ENCODE measurements at regions not wholly inside any gene's neighbourhood (a gene's known extent, or its start where the extent isn't known, plus 50 kb on each side); places are given as distances from the start of the nearest gene placed in this dataset.

DNA sequence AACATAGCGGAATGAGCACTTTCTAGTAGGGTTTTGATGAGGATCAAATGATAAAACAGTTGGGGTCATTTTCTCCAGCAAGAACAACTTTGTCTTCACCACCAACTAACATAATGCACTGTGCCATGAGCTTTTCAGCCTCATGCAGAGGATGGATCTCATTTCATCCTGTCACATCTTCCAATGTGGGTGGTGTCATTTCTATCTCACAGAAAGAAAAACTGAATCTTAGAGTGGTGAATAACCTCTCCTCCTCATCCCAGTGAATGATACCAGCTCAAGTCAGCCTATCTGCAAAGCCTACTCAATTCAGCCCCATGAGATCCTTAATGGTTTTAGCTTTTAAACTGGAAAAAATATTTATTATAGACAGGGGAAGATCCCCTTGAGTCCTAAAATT lies 1147.2 kb downstream of the VRK1 start:
- TF ChIP-seq, protein P1, sequence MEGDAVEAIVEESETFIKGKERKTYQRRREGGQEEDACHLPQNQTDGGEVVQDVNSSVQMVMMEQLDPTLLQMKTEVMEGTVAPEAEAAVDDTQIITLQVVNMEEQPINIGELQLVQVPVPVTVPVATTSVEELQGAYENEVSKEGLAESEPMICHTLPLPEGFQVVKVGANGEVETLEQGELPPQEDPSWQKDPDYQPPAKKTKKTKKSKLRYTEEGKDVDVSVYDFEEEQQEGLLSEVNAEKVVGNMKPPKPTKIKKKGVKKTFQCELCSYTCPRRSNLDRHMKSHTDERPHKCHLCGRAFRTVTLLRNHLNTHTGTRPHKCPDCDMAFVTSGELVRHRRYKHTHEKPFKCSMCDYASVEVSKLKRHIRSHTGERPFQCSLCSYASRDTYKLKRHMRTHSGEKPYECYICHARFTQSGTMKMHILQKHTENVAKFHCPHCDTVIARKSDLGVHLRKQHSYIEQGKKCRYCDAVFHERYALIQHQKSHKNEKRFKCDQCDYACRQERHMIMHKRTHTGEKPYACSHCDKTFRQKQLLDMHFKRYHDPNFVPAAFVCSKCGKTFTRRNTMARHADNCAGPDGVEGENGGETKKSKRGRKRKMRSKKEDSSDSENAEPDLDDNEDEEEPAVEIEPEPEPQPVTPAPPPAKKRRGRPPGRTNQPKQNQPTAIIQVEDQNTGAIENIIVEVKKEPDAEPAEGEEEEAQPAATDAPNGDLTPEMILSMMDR (conservative IDR thresholded peaks at IDR 0.05; ENCODE audit: low read depth, low read length) = no peak
- H3K4me3 ChIP-seq (ENCODE audit: low read length) = no peak overlapping the region
- no peak for DNase-seq (ENCODE audit: low read depth)

DNA sequence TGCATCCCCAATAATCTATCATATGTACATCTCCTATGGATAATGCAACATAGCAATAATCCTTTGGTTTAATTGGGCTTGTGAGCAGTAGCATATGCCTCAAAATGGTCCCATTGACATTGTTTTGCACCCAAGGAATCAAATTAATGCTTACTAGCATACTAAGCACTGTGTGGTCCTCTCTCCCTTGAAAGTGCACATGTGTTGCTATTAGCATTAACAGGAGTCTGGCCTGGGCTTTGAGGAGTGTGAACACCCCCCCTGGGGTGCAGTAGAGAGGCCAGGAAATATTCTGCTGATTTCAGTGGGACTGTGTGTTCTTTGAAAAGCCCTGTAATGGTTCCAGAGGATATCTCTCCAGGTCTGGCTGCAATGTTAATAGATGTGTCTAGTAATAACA lies 1148.4 kb downstream of the VRK1 start:
- H3K4me3 ChIP-seq (ENCODE audit: low read length) = no peak overlapping the region

DNA sequence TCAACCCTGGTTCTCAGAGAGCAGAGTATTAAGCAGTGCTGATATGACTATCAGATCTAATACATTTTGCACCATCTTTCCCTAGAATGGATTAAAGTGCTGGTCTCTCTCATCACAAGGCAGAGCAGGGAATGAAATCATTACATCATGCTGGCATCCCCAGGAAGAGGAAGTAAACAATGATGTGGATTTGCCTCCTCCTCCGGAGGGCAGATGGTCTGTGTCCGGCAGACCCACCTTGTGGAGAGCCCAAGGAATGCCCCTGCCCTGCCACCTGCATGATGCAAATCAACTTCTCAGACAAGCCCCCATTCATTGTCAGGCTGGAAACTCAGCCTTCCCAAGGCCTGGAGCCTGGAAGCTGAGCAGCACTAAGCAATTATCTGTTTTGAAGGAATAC lies 1149.1 kb downstream of the VRK1 start:
- TF ChIP-seq, protein P1 (conservative IDR thresholded peaks at IDR 0.05; ENCODE audit: low read depth, low read length) = no peak
- DNase-seq (ENCODE audit: low read depth) = no peak

More for the DNA sequence above, 1148.4 kb downstream of the VRK1 start:
- TF ChIP-seq, protein P1 (conservative IDR thresholded peaks at IDR 0.05; ENCODE audit: low read depth, low read length) = no peak
- DNase-seq (ENCODE audit: low read depth) = no peak

DNA sequence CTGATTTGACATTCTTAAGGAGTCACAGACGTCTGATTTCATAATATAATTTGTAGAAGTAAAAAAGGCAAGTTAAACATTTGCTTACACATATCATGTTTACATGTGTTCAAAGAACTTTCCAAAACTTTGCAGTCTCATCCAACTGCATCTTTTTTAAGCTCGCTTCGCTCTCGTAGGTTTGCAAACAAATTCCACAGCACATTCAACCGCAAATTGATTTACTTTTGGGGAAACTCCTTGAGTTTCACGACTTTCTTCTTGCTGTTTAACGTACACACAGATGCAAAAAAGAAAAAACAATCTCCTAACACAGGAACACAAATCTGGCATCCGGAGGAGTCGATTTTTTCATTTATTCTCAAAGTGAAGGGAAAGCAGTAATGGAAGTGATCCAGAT lies 1149.5 kb downstream of the VRK1 start:
- TF ChIP-seq, protein P1 (conservative IDR thresholded peaks at IDR 0.05; ENCODE audit: low read depth, low read length) = no peak
- DNase-seq (ENCODE audit: low read depth) = no peak
- no peak overlapping the region for H3K4me3 ChIP-seq (ENCODE audit: low read length)

More for the DNA sequence above, 1149.1 kb downstream of the VRK1 start:
- H3K4me3 ChIP-seq (ENCODE audit: low read length) = no peak overlapping the region

DNA sequence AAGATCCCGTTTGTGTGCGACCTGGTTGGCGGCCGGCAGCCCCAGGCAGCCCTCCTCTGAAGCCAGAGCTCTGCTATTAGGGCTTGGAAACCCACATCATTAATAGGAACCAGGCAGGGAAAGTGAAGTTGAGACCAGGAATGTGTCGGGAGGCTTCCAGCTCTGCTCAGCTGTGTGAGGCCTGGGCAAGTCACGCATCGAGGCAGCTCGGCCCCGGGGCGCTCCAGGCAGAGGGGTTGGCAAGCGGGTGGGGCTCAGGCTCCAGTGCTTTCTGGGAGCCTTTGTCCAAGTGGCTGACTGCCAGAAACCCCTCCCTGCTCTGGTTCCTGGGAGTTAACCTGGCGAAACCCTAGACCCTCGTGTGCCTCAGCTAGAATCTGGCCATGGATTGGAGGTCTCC lies 1151.7 kb downstream of the VRK1 start:
- TF ChIP-seq, protein P1 (conservative IDR thresholded peaks at IDR 0.05; ENCODE audit: low read depth, low read length) = no peak
- no peak for DNase-seq (ENCODE audit: low read depth)
- H3K4me3 ChIP-seq (ENCODE audit: low read length) = no peak overlapping the region

DNA sequence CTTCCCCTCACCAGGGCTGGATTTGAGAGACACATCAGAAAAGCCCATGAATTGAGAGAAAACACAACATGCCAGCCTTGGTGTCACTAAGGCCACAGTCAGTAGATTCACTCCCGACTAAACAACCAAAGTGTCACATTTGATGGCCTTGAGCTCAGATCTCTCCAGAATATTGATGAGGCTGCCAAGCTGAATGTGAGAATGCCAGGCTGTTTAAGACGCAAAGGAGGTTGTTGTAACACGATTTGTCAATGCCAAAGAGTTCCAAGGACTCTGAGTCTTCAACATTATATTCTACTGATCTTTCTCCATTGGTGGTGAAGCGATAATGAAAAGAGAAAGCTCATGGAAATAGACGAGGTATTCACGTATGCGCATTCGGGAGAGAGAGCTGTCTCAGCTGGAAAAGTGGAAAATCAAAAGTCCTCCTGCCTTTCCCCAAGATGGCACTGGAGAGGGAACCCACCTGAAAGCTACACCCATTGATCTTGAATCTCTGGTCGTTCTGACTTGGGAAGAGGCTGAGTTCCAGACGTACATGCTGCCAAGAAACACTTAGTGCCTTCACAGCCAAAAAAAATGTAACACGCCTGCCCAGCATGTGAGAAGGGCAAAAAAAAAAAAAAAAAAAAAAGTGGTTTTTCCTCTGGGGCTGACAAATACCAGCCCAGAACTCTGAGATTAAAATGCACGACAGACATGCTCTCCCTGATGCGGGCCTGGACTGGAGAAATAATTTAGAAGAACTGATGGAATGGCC lies 1159.6 kb downstream of the VRK1 start:
- no peak overlapping the region for H3K4me3 ChIP-seq (ENCODE audit: low read length)
- TF ChIP-seq, protein P1 (conservative IDR thresholded peaks at IDR 0.05; ENCODE audit: low read depth, low read length) = no peak
- DNase-seq (ENCODE audit: low read depth) = no peak

DNA sequence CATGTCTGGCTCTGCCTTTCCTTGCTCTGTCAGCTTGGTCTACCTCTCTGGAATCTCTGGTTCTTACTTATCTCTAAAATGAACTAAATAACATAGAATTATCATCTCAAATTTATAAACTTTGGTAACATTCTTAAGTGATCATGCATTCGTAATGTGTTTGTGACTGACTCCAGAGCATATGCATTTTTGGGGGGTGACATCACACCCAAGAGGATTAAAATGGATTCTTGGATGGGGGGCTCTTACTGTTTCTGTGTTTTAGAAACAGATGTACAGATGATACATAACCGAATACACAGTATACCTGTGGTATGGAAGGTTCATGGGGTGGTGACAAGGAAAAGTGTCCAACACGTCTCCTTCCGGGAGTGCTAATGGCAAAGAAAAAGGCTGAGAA lies 1162.1 kb downstream of the VRK1 start:
- TF ChIP-seq, protein P1 (conservative IDR thresholded peaks at IDR 0.05; ENCODE audit: low read depth, low read length) = no peak
- no peak overlapping the region for H3K4me3 ChIP-seq (ENCODE audit: low read length)
- DNase-seq (ENCODE audit: low read depth) = no peak

All from retinal pigment epithelial cell (primary cell).